Neural cell (in vitro differentiated cells): ENCODE measurements at regions not wholly inside any gene's neighbourhood (a gene's known extent, or its start where the extent isn't known, plus 50 kb on each side); places are given as distances from the start of the nearest gene placed in this dataset.

Experiments used
- H2AFZ ChIP-seq: fragments of 200-600, 300-800 bp; sonication (generic), shearing (Covaris generic); 2 replicates; pipeline ENCODE4 v1.6.0; 2014; ENCODE audit warnings: low read depth, mild to moderate bottlenecking, antibody characterized with exemption, low read length, moderate library complexity
- H3F3A ChIP-seq: fragments of 200-600 bp; shearing (Covaris generic); 2 replicates; pipeline ENCODE4 v1.6.1; 2016; ENCODE audit warnings: mild to moderate bottlenecking, moderate library complexity, mixed read lengths, antibody characterized with exemption, low read length; ENCODE audit not compliant: insufficient read depth, poor library complexity, severe bottlenecking
- H3K27ac ChIP-seq: fragments of 200-600, 300-800 bp; sonication (generic), shearing (Covaris generic); 2 replicates; pipeline ENCODE4 v1.5.1; 2014; ENCODE audit warnings: mild to moderate bottlenecking, low read length, moderate library complexity
- H3K27me3 ChIP-seq: fragments of 300-800, 200-600 bp; sonication (generic), shearing (Covaris generic); 2 replicates; pipeline ENCODE4 v1.6.0; 2014; ENCODE audit warnings: mild to moderate bottlenecking, low read depth, low read length, moderate library complexity; ENCODE audit not compliant: insufficient read depth
- H3K36me3 ChIP-seq: fragments of 300-800, 200-600 bp; sonication (generic), shearing (Covaris generic); 2 replicates; pipeline ENCODE4 v1.5.1; 2014; ENCODE audit warnings: mild to moderate bottlenecking, antibody characterized with exemption, low read length, moderate library complexity; ENCODE audit not compliant: insufficient read depth
- H3K4me2 ChIP-seq: fragments of 300-800, 200-600 bp; sonication (generic), shearing (Covaris generic); 2 replicates; pipeline ENCODE4 v1.6.0; 2014; ENCODE audit warnings: mild to moderate bottlenecking, low read length
- H3K4me3 ChIP-seq: fragments of 300-800, 200-600 bp; sonication (generic), shearing (Covaris generic); 2 replicates; pipeline ENCODE4 v1.5.1; 2014; ENCODE audit warnings: mild to moderate bottlenecking, low read length, moderate library complexity
- H3K79me2 ChIP-seq: fragments of 200-600 bp; shearing (Covaris generic); replicated peaks from 2 replicates; pipeline ENCODE4 v1.6.0; 2014; ENCODE audit warnings: mild to moderate bottlenecking, low read length, moderate library complexity; ENCODE audit not compliant: insufficient read depth
- H3K9ac ChIP-seq: fragments of 300-800, 200-600 bp; sonication (generic), shearing (Covaris generic); 2 replicates; pipeline ENCODE4 v1.6.1; 2016; ENCODE audit warnings: mild to moderate bottlenecking, low read length, mixed read lengths
- H3K9me2 ChIP-seq: fragments of 200-600 bp; shearing (Covaris generic); 2 replicates; pipeline ENCODE4 v1.6.1; 2016; ENCODE audit warnings: mild to moderate bottlenecking, low read length, mixed read lengths; ENCODE audit not compliant: insufficient read depth
- H3K9me3 ChIP-seq: fragments of 200-600, 300-800 bp; sonication (generic), shearing (Covaris generic); 2 replicates; pipeline ENCODE4 v1.6.1; 2016; ENCODE audit warnings: mild to moderate bottlenecking, mixed run types, low read length, moderate library complexity, mixed read lengths
- H4K20me1 ChIP-seq: fragments of 200-600 bp; shearing (Covaris generic); 2 replicates; pipeline ENCODE4 v1.6.1; 2016; ENCODE audit warnings: mild to moderate bottlenecking, mixed run types; ENCODE audit not compliant: insufficient read depth
- CTCF ChIP-seq: fragments of 450-650 bp; IDR thresholded peaks from 2 replicates; pipeline ENCODE4 v1.5.1; 2014; ENCODE audit warnings: antibody characterized with exemption, mild to moderate bottlenecking, moderate library complexity; ENCODE audit not compliant: poor library complexity, severe bottlenecking
- EP300 ChIP-seq: fragments of 450-650 bp; conservative IDR thresholded peaks from 2 replicates; pipeline ENCODE4 v1.6.1; 2014; ENCODE audit warnings: antibody characterized with exemption, mild to moderate bottlenecking, moderate library complexity; ENCODE audit not compliant: poor library complexity, severe bottlenecking
- EZH2 ChIP-seq: fragments of 200-600, 300-800 bp; shearing (Covaris generic), sonication (generic); IDR thresholded peaks from 2 replicates; pipeline ENCODE4 v1.6.1; 2014; ENCODE audit warnings: antibody characterized with exemption, low read length, borderline replicate concordance, mild to moderate bottlenecking; ENCODE audit not compliant: insufficient read depth, poor library complexity, severe bottlenecking
- MXI1 ChIP-seq: fragments of 450-650 bp; conservative IDR thresholded peaks from 2 replicates; pipeline ENCODE4 v1.6.1; 2014; ENCODE audit warnings: antibody characterized with exemption, mild to moderate bottlenecking; ENCODE audit not compliant: poor library complexity, severe bottlenecking
- POLR2AphosphoS5 ChIP-seq: IDR thresholded peaks from 2 replicates; pipeline ENCODE4 v1.6.1; 2012
- RAD21 ChIP-seq: fragments of 450-650 bp; conservative IDR thresholded peaks from 2 replicates; pipeline ENCODE4 v1.6.1; 2014; ENCODE audit warnings: antibody characterized with exemption, mild to moderate bottlenecking, moderate library complexity
- REST ChIP-seq: IDR thresholded peaks from 2 replicates; pipeline ENCODE4 v1.6.1; 2012; ENCODE audit warnings: borderline replicate concordance
- SMC3 ChIP-seq: fragments of 450-650 bp; conservative IDR thresholded peaks from 2 replicates; pipeline ENCODE4 v1.6.1; 2014; ENCODE audit warnings: antibody characterized with exemption, mild to moderate bottlenecking, moderate library complexity; ENCODE audit not compliant: poor library complexity
- TAF1 ChIP-seq: IDR thresholded peaks from 2 replicates; pipeline ENCODE4 v1.6.1; 2012; ENCODE audit warnings: low read depth

GRCh38 chr10:78514459-78514858 lies 480.8 kb downstream of the RPS24 start:
- no peak overlapping the region for H2AFZ ChIP-seq
- no peaks in the 10 kb centered on the region for H3K27me3 ChIP-seq

GRCh38 chr10:78515038-78515872 lies 481.6 kb downstream of the RPS24 start:
- Histone ChIP-seq H3K27ac (no peak overlapping the region), H3K4me2 (no peak overlapping the region), H2AFZ (no peak overlapping the region), H3K79me2 (no peaks in the 10 kb centered on the region), H3K9me3 (no peaks in the 10 kb centered on the region), H3K9ac (no peak overlapping the region), H3K36me3 (no peaks in the 10 kb centered on the region), H3K4me3 (no peak overlapping the region), H3F3A (no peaks in the 10 kb centered on the region), H3K9me2 (no peaks in the 10 kb centered on the region), H4K20me1 (no peaks in the 10 kb centered on the region), H3K27me3 (no peaks in the 10 kb centered on the region)
- TF ChIP-seq CTCF (no peak), EP300 (no peak), MXI1 (no peak), POLR2AphosphoS5 (no peak), RAD21 (no peak), SMC3 (no peak), TAF1 (no peak)

More at GRCh38 chr10:78514459-78514858, 480.8 kb downstream of the RPS24 start:
- TF ChIP-seq MXI1 (no peak), CTCF (no peak), REST (no peak), TAF1 (no peak), RAD21 (no peak), EP300 (no peak), EZH2 (no peak), SMC3 (no peak), POLR2AphosphoS5 (no peak)
- no peaks in the 10 kb centered on the region for H3F3A ChIP-seq
- no peak overlapping the region for H3K27ac ChIP-seq
- H3K36me3 ChIP-seq: no peaks in the 10 kb centered on the region
- no peak overlapping the region for H3K4me3 ChIP-seq
- no peak overlapping the region for H3K9ac ChIP-seq
- H4K20me1 ChIP-seq: no peaks in the 10 kb centered on the region
- H3K79me2 ChIP-seq: no peaks in the 10 kb centered on the region
- no peak overlapping the region for H3K4me2 ChIP-seq
- no peaks in the 10 kb centered on the region for H3K9me3 ChIP-seq
- H3K9me2 ChIP-seq: no peaks in the 10 kb centered on the region
